ENCODE measurements at regions not wholly inside any gene's neighbourhood (a gene's known extent, or its start where the extent isn't known, plus 50 kb on each side); places are given as distances from the start of the nearest gene placed in this dataset.

DNA sequence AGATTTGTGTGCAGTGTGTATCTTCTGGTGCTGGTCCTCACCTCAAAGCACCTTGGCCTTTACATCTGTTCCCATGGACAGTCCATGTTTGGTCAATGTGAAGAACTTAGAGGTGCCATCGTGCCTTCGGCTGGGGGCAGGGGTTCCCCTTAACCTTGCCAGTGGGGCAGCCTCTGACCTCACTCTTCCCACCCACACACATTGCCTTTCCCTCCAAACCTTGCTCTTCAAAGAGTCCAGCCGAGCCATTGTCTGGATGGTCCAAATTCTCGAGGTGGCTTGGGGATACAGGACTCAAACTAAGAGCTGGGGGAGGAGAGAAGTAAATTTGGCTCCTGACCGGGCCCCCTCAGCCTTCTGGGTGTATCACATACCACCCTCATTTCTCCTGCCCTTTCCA lies 76.2 kb upstream of the HABP2 start:
- TF ChIP-seq, protein P1, sequence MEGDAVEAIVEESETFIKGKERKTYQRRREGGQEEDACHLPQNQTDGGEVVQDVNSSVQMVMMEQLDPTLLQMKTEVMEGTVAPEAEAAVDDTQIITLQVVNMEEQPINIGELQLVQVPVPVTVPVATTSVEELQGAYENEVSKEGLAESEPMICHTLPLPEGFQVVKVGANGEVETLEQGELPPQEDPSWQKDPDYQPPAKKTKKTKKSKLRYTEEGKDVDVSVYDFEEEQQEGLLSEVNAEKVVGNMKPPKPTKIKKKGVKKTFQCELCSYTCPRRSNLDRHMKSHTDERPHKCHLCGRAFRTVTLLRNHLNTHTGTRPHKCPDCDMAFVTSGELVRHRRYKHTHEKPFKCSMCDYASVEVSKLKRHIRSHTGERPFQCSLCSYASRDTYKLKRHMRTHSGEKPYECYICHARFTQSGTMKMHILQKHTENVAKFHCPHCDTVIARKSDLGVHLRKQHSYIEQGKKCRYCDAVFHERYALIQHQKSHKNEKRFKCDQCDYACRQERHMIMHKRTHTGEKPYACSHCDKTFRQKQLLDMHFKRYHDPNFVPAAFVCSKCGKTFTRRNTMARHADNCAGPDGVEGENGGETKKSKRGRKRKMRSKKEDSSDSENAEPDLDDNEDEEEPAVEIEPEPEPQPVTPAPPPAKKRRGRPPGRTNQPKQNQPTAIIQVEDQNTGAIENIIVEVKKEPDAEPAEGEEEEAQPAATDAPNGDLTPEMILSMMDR (IDR thresholded peaks at IDR 0.05; ENCODE audit: control insufficient read depth, insufficient read depth, low read depth, low read length, missing control alignments): no peak
- no peak for DNase-seq (ENCODE audit: low read depth)
- no peak overlapping the region for H3K4me3 ChIP-seq (ENCODE audit: control insufficient read depth, low read depth, low read length)

GRCh38 chr10:113477451-113477850 lies 75.4 kb upstream of the HABP2 start:
- H3K4me3 ChIP-seq (ENCODE audit: control insufficient read depth, low read depth, low read length): no peak overlapping the region
- TF ChIP-seq, protein P1 (IDR thresholded peaks at IDR 0.05; ENCODE audit: control insufficient read depth, insufficient read depth, low read depth, low read length, missing control alignments): no peak
- no peak for DNase-seq (ENCODE audit: low read depth)

DNA sequence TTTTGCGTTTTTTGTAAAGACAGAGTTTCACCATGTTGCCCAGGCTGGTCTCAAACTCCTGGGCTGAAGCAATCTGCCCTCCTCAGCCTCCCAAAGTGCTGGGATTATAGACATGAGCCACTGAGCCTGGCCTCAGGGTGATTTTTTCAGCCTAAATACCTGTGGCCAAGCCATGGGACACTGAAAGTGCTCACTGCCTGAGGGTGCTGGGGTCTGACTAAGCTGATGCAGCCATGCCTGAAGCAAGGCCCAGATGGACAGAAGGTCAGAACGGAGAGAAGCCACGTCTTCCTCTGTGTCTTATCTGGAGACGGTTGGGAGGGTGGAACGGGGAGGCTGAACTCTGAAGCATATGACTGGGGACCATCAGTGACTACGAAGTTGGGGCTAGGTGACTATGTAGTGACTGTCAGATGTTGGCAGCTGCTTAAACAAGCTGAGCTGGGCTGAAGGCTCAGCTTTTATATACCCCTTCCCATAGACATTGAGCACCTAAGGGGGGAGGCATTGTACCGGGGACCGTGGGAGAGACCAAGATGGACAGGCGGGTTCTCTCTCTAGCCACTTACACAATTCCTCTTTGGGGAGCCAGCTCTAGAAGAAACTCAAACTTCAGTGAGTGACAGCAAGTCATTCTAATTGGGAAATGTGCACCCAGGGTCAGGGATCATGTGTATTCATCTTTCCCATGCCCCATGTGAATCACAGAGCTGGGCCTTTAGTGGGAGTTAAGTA lies 73.3 kb upstream of the HABP2 start:
- no peak for DNase-seq (ENCODE audit: low read depth)
- TF ChIP-seq, protein P1 (IDR thresholded peaks at IDR 0.05; ENCODE audit: control insufficient read depth, insufficient read depth, low read depth, low read length, missing control alignments): no peak
- H3K4me3 ChIP-seq (ENCODE audit: control insufficient read depth, low read depth, low read length): no peak overlapping the region

- DNase-seq (ENCODE audit: low read depth): no peak
- no peak overlapping the region for H3K4me3 ChIP-seq (ENCODE audit: control insufficient read depth, low read depth, low read length)
- TF ChIP-seq, protein P1 (IDR thresholded peaks at IDR 0.05; ENCODE audit: control insufficient read depth, insufficient read depth, low read depth, low read length, missing control alignments): no peak
Observed at GRCh38 chr10:113480081-113480360, 72.8 kb upstream of the HABP2 start.

GRCh38 chr10:113480851-113481502 lies 71.9 kb upstream of the HABP2 start:
- no peak overlapping the region for H3K4me3 ChIP-seq (ENCODE audit: control insufficient read depth, low read depth, low read length)
- no peak for DNase-seq (ENCODE audit: low read depth)
- TF ChIP-seq, protein P1 (IDR thresholded peaks at IDR 0.05; ENCODE audit: control insufficient read depth, insufficient read depth, low read depth, low read length, missing control alignments): no peak

DNA sequence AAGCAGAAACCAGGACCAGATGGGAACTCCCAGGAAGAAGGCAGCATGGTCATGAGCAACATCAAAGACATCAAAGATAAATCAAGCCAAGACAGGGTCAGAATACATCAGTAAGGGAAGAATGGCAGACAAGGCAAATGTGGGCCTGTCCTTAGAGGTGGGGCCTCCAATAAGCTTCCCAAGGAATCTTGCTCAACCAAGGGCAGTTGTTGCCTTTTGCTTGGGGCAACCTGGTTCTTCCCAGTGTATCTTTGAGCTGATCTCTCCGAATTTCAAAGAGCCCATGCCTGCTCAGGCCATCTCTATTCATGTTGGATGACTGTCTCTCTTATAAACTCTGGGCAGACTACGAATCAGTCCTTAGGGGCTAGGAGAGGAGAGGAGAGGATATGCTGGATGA lies 68.4 kb upstream of the HABP2 start:
- no peak for DNase-seq (ENCODE audit: low read depth)
- no peak overlapping the region for H3K4me3 ChIP-seq (ENCODE audit: control insufficient read depth, low read depth, low read length)
- TF ChIP-seq, protein P1 (IDR thresholded peaks at IDR 0.05; ENCODE audit: control insufficient read depth, insufficient read depth, low read depth, low read length, missing control alignments): no peak

Measured in AG09309 (cell line).